MM.1S (cell line): ENCODE measurements at regions not wholly inside any gene's neighbourhood (a gene's known extent, or its start where the extent isn't known, plus 50 kb on each side); places are given as distances from the start of the nearest gene placed in this dataset.

ENCODE experiments used
- CTCF ChIP-seq: fragments of 300-600 bp; sonication (generic); IDR thresholded peaks from 2 replicates; pipeline ENCODE4 v1.5.1; 2016; ENCODE audit warnings: antibody characterized with exemption, low read length, mixed read lengths
- EZH2phosphoT487 ChIP-seq: fragments of 300-600 bp; sonication (generic); IDR thresholded peaks from 2 replicates; pipeline ENCODE4 v1.6.1; 2018; ENCODE audit warnings: antibody characterized with exemption, low read length

GRCh38 chr2:134075204-134075603, 178.7 kb upstream of the MGAT5 start:
- no peak for TF ChIP-seq CTCF
- no peak for TF ChIP-seq EZH2phosphoT487
